ENCODE measurements at regions not wholly inside any gene's neighbourhood (a gene's known extent, or its start where the extent isn't known, plus 50 kb on each side); places are given as distances from the start of the nearest gene placed in this dataset.

DNA sequence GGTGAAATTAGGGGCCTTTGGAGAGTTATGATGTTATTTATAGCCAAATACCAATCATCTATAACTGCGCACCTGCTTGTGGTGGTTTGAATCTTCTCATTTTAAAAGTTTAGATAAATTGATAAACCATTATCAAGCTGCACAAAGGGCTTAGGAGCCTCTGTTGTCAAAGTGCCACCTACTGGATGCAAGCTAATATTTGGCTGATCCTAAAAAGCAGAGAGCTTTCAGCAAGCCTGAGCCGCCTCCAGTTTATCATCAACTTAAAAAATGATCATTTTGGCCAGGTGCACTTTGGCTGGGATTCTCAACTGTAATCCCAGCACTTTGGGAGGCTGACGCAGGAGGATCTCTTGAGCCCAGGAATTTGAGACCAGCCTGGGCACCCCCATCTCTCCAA is 58.5 kb upstream of the ATXN1 start:
- Histone ChIP-seq H4K20me1 (no peaks in the 10 kb centered on the region), H3K9me3 (replicated peaks in 1 of 11) (peaks cover under 1 to 17% (median 9%) of the 10 kb centered on the region in 11 experiments; a peak in 17 of 22 replicates), H3K9ac (no peak overlapping the region), H3K27ac (no peak overlapping the region), H3K4me2 (no peak overlapping the region), H3K27me3 (no peaks in the 10 kb centered on the region), H3K4me3 (no peak overlapping the region), H3K4me1 (peaks cover 6 to 17% (median 9%) of the 10 kb centered on the region in 10 experiments), H3K36me3 (no peaks in the 10 kb centered on the region; a peak in 1 of 22 replicates)
- no peak for TF ChIP-seq Cebpa-rat (IDR thresholded peaks at IDR 0.05)

DNA sequence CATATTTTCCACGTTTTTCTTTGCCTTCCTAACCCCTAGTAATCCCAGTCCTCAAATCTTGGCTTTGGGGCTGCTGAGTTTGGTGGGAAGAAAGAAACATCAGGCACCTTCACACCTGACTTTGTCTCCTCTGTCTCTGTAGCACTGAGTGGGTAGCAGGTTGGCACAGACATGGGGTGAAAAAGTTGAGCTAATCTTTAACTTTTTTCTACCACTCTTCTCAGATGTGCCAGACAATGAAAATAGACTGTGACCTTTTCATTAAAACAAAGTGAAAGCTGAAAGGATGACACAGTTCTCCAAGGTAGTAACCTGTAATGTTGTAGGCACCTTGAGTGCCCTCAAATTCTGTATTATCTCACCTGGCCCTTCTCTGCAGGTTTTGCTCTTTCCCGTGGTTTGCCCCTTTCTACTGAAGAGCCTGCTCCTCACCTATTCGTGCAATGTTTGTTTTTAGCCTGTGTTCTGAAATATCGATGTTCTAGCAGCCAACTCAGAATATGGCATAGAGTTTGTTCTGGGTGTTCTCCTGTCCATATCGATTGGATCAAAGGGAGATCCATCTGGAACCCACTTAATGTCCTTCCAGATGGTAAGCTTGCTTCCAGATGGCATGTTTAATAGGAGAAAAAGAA is 57.8 kb upstream of the ATXN1 start:
- H3K4me1 ChIP-seq, result peaks cover 0 to 10% (median 3%) of the 10 kb centered on the region in 10 experiments; a peak in 15 of 20 replicates
- no peak overlapping the region for H3K4me3 ChIP-seq
- H3K4me2 ChIP-seq, result no peak overlapping the region

DNA sequence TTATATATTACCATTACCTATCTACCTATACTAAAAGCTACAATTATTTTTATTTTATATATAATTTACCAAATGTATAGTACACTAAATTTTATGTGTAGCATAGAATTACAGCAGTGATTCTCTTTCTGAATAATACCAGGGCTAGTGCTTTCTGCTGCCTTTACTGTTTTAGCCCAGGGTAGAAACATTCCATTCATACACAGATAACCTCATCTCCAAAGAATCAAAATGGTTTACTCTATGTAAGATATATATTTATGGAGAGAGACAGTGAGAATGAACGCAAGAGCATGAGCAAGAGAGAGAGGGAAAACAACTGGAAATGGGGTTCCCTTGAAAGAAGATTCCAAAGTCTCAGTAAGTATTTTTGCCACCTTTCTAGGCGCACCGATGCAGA is 56.3 kb upstream of the ATXN1 start:
- peaks cover 22 to 39% (median 31%) of the 10 kb centered on the region in 11 experiments for H3K9me3 ChIP-seq (replicated peaks in 1 of 11)
- H3K27ac ChIP-seq, result no peak overlapping the region
- no peak overlapping the region for H3K9ac ChIP-seq
- no peaks in the 10 kb centered on the region for H4K20me1 ChIP-seq
- no peak overlapping the region for H3K4me3 ChIP-seq
- no peaks in the 10 kb centered on the region for H3K27me3 ChIP-seq
- no peak for TF ChIP-seq Cebpa-rat (IDR thresholded peaks at IDR 0.05)
- no peaks in the 10 kb centered on the region for H3K4me1 ChIP-seq
- H3K4me2 ChIP-seq, result no peak overlapping the region
- no peaks in the 10 kb centered on the region; a peak in 1 of 22 replicates for H3K36me3 ChIP-seq

More for the DNA sequence above, 57.8 kb upstream of the ATXN1 start:
- Histone ChIP-seq H3K27me3 (no peaks in the 10 kb centered on the region), H3K9me3 (replicated peaks in 1 of 11) (peaks cover 7 to 24% (median 16%) of the 10 kb centered on the region in 11 experiments; a peak in 19 of 22 replicates), H3K36me3 (no peaks in the 10 kb centered on the region; a peak in 1 of 22 replicates), H4K20me1 (no peaks in the 10 kb centered on the region), H3K27ac (no peak overlapping the region), H3K9ac (no peak overlapping the region)
- TF ChIP-seq Cebpa-rat (IDR thresholded peaks at IDR 0.05), result no peak

DNA sequence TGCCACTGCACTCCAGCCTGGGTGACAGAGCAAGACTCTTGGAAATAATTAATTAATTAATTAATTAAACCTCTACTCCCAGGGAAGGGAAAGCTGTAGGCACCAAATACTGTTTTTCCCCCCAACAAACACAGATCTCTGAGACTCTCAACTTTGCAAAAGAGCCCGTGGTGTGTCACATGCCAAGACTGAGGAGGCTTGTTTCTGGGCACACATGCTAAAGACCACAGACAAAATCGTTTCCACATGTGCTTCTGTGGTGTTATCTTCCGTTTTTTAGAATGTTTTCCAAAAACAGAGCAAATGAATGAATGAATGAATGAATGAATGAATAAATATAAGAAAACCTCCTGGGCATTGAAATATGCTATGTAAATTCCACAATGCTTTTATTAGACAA is 55.6 kb upstream of the ATXN1 start:
- H3K4me2 ChIP-seq, result no peak overlapping the region
- no peak overlapping the region for H3K27ac ChIP-seq
- no peaks in the 10 kb centered on the region for H3K27me3 ChIP-seq
- no peak for TF ChIP-seq Cebpa-rat (IDR thresholded peaks at IDR 0.05)
- H3K36me3 ChIP-seq, result peaks cover 0 to 6% (median 0%) of the 10 kb centered on the region in 11 experiments; a peak in 1 of 22 replicates
- no peaks in the 10 kb centered on the region for H4K20me1 ChIP-seq
- H3K9me3 ChIP-seq (replicated peaks in 1 of 11), result peaks cover 29 to 46% (median 38%) of the 10 kb centered on the region in 11 experiments
- no peaks in the 10 kb centered on the region for H3K4me1 ChIP-seq
- no peak overlapping the region for H3K4me3 ChIP-seq
- no peak overlapping the region for H3K9ac ChIP-seq

DNA sequence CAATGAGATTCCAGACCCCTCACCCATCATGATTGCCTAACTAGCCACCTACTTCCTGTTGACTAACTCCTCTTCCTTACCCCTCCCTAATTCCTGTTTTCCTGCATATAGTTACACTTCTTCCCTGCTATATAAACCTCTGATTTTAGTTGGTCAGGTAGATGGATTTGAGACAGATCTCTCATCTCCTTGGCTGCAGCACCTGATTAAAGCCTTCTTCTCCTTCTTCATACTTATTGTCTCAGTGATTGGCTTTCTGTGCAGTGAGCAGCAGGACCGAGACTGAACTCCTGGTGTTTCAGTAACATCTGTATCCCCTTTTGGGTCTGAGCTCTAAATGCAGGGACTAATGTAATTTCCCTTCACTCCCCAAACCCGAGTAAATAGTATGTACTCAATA is 51.7 kb upstream of the ATXN1 start:
- H3K4me2 ChIP-seq, result no peak overlapping the region
- H4K20me1 ChIP-seq, result no peaks in the 10 kb centered on the region
- H3K9ac ChIP-seq, result no peak overlapping the region
- H3K4me3 ChIP-seq, result peak overlapping the region in 3 of 10 experiments; percentile 34 to 44 (median 39); a peak in 4 of 20 replicates
- H3K36me3 ChIP-seq, result peaks cover 0 to 6% (median 0%) of the 10 kb centered on the region in 11 experiments; a peak in 1 of 22 replicates
- H3K27me3 ChIP-seq, result no peaks in the 10 kb centered on the region
- H3K4me1 ChIP-seq, result no peaks in the 10 kb centered on the region
- TF ChIP-seq Cebpa-rat (IDR thresholded peaks at IDR 0.05), result peak in 1 of 11 experiments; percentile 14; a peak in 1 of 22 replicates
- H3K27ac ChIP-seq, result peak overlapping the region in 6 of 11 experiments; percentile 5 to 58 (median 20); a peak in 7 of 22 replicates
- H3K9me3 ChIP-seq (replicated peaks in 1 of 11), result peaks cover 42 to 78% (median 69%) of the 10 kb centered on the region in 11 experiments

DNA sequence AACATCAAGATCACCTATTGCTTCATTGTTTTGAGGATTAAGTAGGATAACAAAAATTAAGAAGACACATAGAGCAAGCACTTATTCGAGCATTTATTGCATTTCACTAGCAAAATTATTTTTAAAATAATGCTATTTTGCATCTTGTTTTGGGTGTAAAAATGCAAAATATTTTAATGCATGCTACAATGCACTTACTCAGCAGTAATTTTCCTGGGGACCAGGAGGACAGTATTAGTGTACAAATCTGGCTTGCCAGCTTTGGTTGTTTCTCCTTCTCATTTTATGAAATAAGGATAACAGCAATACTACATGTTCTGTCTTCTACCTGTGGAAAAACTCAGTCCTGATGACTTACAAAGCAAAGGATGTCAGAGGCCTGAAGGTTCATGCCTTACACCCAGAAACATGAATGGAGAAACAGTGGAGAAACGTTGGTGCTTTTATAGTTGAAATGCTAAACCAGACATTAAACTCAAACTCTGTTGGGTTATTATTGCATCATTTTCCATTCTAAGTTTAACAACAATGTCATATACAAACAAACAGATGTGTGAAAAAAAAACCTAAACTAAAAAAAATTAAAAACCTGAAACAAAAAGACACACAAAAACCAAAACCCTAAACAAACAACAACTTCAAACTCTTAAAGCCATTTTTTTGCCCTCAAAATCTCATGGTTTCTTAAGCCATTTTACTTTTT is 50.2 kb upstream of the ATXN1 start:
- peaks cover 0 to 6% (median 0%) of the 10 kb centered on the region in 11 experiments; a peak in 1 of 22 replicates for H3K36me3 ChIP-seq
- H3K9me3 ChIP-seq (replicated peaks in 1 of 11), result peaks cover 42 to 76% (median 69%) of the 10 kb centered on the region in 11 experiments
- no peaks in the 10 kb centered on the region for H3K27me3 ChIP-seq
- no peaks in the 10 kb centered on the region for H4K20me1 ChIP-seq
- H3K9ac ChIP-seq, result no peak overlapping the region
- no peak overlapping the region for H3K4me3 ChIP-seq
- no peak overlapping the region for H3K27ac ChIP-seq
- H3K4me2 ChIP-seq, result no peak overlapping the region
- no peak for TF ChIP-seq Cebpa-rat (IDR thresholded peaks at IDR 0.05)
- no peaks in the 10 kb centered on the region for H3K4me1 ChIP-seq

All from BLaER1 treated with 17β-estradiol and CSF1 and Interleukin-3, amounts not matched to agents 10 nM and 100 nM (cell line).